HG03439 (cell line): ENCODE measurements at regions not wholly inside any gene's neighbourhood (a gene's known extent, or its start where the extent isn't known, plus 50 kb on each side); places are given as distances from the start of the nearest gene placed in this dataset.
"Not testable (repeated sequence)": the region's sequence is repeated elsewhere in the genome, so short reads cannot be mapped to it uniquely, and the experiment has no call there.

ENCODE experiments used
- ATAC-seq: cut with Tn5 transposase; IDR thresholded peaks from one replicate; pipeline ENCODE4 v1.9.1; 2021; ENCODE audit warnings: mild to moderate bottlenecking, moderate library complexity; ENCODE audit not compliant: unreplicated experiment

GRCh38 chr1:72462186-72462905 lies 180.0 kb upstream of the NEGR1 start:
- ATAC-seq = no peak

- ATAC-seq = no peak
Observed at GRCh38 chr1:72442262-72442661, 159.9 kb upstream of the NEGR1 start.

GRCh38 chr1:72439036-72439435 lies 156.7 kb upstream of the NEGR1 start:
- no peak for ATAC-seq

- no peak for ATAC-seq
Observed at GRCh38 chr1:72438270-72438669, 155.9 kb upstream of the NEGR1 start.

GRCh38 chr1:72435025-72435424 lies 152.7 kb upstream of the NEGR1 start:
- peak; percentile 48 for ATAC-seq

- no peak for ATAC-seq
Observed at GRCh38 chr1:72434070-72434469, 151.7 kb upstream of the NEGR1 start.

GRCh38 chr1:72433591-72433990 lies 151.3 kb upstream of the NEGR1 start:
- peak; percentile 73 for ATAC-seq

GRCh38 chr1:72432645-72433267 lies 150.4 kb upstream of the NEGR1 start:
- peak; percentile 49 for ATAC-seq

- ATAC-seq = no peak
Observed at GRCh38 chr1:72431810-72432209, 149.5 kb upstream of the NEGR1 start.

- not testable (repeated sequence) for ATAC-seq
Observed at GRCh38 chr1:72428276-72428675, 145.9 kb upstream of the NEGR1 start.

GRCh38 chr1:72419229-72419628 lies 136.9 kb upstream of the NEGR1 start:
- ATAC-seq = no peak

GRCh38 chr1:72412286-72412685 lies 129.9 kb upstream of the NEGR1 start:
- ATAC-seq = no peak

- ATAC-seq = no peak
Observed at GRCh38 chr1:72399807-72400206, 117.5 kb upstream of the NEGR1 start.

- no peak for ATAC-seq
Observed at GRCh38 chr1:72397786-72398185, 115.4 kb upstream of the NEGR1 start.

GRCh38 chr1:72394457-72394856 lies 112.1 kb upstream of the NEGR1 start:
- ATAC-seq = no peak

GRCh38 chr1:72379072-72379471 lies 96.7 kb upstream of the NEGR1 start:
- ATAC-seq = no peak

- no peak for ATAC-seq
Observed at GRCh38 chr1:72375226-72375625, 92.9 kb upstream of the NEGR1 start.

GRCh38 chr1:72371259-72372035 lies 89.1 kb upstream of the NEGR1 start:
- ATAC-seq = no peak

- ATAC-seq = not testable (repeated sequence)
Observed at GRCh38 chr1:72370836-72371235, 88.5 kb upstream of the NEGR1 start.

GRCh38 chr1:72369069-72369757 lies 86.9 kb upstream of the NEGR1 start:
- no peak for ATAC-seq

- ATAC-seq = no peak
Observed at GRCh38 chr1:72366466-72366865, 84.1 kb upstream of the NEGR1 start.
